ENCODE measurements at regions not wholly inside any gene's neighbourhood (a gene's known extent, or its start where the extent isn't known, plus 50 kb on each side); places are given as distances from the start of the nearest gene placed in this dataset.

DNA sequence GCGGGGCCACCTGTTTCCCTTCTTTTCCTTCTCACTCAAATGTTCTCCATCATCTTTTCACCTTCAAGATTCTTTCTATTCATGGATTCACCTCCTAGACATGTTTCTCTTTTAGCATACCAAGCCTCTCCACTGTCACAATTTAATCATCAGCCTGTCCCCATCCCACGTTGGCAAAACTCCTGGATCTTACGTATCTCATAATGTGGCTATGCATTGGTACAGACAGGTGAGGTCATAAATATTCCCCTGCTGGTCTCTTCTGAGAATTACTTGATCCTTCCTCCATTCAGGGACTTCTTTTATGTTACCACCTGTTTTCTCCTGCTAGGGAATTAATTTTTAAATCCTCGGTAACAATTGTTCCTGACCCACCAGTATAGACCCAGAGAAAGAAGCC lies 262.6 kb upstream of the NEBL start:
- TF ChIP-seq, protein P1, sequence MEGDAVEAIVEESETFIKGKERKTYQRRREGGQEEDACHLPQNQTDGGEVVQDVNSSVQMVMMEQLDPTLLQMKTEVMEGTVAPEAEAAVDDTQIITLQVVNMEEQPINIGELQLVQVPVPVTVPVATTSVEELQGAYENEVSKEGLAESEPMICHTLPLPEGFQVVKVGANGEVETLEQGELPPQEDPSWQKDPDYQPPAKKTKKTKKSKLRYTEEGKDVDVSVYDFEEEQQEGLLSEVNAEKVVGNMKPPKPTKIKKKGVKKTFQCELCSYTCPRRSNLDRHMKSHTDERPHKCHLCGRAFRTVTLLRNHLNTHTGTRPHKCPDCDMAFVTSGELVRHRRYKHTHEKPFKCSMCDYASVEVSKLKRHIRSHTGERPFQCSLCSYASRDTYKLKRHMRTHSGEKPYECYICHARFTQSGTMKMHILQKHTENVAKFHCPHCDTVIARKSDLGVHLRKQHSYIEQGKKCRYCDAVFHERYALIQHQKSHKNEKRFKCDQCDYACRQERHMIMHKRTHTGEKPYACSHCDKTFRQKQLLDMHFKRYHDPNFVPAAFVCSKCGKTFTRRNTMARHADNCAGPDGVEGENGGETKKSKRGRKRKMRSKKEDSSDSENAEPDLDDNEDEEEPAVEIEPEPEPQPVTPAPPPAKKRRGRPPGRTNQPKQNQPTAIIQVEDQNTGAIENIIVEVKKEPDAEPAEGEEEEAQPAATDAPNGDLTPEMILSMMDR (IDR thresholded peaks at IDR 0.05; ENCODE audit: control insufficient read depth, extremely low read depth, insufficient read depth): no peak
- no peak overlapping the region for H3K4me3 ChIP-seq (ENCODE audit: low read depth, low read length)
- no peak for DNase-seq (ENCODE audit: low read depth)

DNA sequence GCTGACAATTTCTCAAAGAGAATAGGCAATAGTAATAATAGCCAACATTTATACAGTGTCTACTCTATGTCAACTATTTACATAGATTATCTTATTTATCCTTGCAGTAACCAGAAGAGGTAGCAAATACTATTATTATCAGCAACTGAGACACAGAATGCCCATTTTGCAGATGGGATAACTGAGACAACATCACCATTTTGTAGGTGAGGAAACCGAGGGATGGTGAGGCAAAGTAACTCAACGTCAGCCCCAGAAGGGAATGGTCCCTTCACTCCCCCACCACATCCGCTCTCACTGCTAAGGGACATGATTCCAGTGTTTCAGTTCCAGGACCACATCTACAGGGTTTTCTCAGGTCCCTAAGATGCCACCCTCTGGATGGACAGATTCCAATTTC lies 261.2 kb upstream of the NEBL start:
- TF ChIP-seq, protein P1 (IDR thresholded peaks at IDR 0.05; ENCODE audit: control insufficient read depth, extremely low read depth, insufficient read depth): no peak
- H3K4me3 ChIP-seq (ENCODE audit: low read depth, low read length): no peak overlapping the region
- no peak for DNase-seq (ENCODE audit: low read depth)

DNA sequence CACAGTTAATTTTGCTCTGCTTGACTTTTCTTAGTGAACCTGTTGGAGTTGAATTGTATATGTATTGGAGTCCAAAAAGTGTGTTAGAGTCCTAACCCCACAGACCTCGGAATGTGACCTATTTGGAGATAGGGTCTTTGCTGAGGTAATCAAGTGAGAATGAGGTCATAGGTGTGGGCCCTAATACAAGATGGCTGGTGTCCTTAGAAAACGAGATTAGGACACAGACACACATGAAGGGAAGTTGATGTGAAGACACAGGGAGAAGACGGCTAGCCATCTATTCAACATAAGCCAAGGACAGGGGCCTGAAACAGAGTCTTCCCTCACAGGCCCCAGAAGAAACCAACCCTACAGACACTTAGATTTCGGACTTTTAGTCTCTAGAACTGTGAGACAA lies 260.6 kb upstream of the NEBL start:
- TF ChIP-seq, protein P1 (IDR thresholded peaks at IDR 0.05; ENCODE audit: control insufficient read depth, extremely low read depth, insufficient read depth): no peak
- no peak for DNase-seq (ENCODE audit: low read depth)

DNA sequence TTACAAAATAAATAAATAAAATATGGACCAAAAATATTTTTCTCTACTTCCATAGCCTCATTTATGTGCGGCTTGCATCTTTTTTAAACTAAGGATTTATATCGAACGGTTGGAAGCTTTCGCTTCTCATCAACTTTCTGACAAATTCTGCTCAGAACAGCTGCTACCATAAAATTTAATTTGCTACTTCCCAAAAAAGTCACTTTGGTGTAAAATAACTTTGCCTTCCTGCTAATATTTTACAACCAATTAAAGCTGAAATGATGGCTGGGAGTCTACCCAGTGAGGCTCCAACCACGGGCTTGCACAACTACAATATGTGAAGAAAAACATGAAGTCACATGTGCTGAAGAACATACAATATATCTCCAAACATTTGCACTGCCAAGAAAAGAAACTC lies 253.1 kb upstream of the NEBL start:
- TF ChIP-seq, protein P1 (IDR thresholded peaks at IDR 0.05; ENCODE audit: control insufficient read depth, extremely low read depth, insufficient read depth): no peak
- DNase-seq (ENCODE audit: low read depth): no peak
- H3K4me3 ChIP-seq (ENCODE audit: low read depth, low read length): no peak overlapping the region

More for the DNA sequence above, 260.6 kb upstream of the NEBL start:
- no peak overlapping the region for H3K4me3 ChIP-seq (ENCODE audit: low read depth, low read length)

DNA sequence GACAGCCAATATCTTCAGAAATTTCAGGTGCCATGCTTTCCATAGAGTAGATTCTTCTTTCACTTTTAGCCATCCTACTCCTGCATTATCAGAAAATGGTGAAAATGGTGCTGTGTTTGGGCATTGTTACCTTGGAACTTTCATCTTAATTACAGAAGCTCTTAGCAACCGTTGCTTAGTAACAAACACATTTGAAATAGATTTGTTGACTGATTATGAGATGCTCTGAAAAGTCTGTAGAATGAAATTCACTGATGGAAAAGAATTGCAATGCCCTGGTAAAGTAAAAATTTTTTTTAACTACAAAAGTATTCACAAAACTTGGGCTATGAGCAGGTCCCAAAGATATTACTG lies 249.3 kb upstream of the NEBL start:
- TF ChIP-seq, protein P1 (IDR thresholded peaks at IDR 0.05; ENCODE audit: control insufficient read depth, extremely low read depth, insufficient read depth): no peak
- no peak for DNase-seq (ENCODE audit: low read depth)
- no peak overlapping the region for H3K4me3 ChIP-seq (ENCODE audit: low read depth, low read length)

DNA sequence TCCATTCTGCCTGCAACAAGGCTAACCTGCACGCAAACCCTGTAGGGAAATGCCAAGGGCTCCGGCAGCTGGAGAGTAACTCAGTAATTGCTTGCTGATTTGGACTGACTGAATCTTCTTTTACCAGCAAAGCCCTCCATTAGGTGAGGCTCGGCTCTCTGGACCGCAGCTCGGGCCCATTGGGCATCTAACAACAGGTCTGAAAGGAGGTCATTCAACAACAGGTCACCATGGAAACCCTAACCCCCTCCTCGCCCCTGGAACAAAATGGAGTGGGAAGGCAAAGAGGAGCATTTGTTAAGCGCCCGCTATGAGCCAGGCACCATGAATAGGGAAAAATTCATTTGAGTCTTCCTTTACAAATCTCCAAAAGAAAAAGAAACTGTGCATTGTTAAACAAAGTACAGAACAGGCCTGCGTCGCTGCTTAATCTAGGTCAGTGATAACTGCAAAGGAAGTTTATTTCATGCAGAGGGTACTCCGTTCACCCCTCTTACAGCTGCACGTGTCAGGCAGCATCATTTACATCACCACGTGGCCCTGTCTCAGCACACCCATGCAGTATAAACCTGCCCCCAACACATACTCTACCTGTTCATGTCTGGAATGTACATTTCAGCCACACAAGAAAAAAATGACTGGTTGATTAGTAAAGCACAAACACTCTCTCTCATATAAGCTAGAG lies 248.8 kb upstream of the NEBL start:
- H3K4me3 ChIP-seq (ENCODE audit: low read depth, low read length): no peak overlapping the region
- TF ChIP-seq, protein P1 (IDR thresholded peaks at IDR 0.05; ENCODE audit: control insufficient read depth, extremely low read depth, insufficient read depth): no peak
- no peak for DNase-seq (ENCODE audit: low read depth)

DNA sequence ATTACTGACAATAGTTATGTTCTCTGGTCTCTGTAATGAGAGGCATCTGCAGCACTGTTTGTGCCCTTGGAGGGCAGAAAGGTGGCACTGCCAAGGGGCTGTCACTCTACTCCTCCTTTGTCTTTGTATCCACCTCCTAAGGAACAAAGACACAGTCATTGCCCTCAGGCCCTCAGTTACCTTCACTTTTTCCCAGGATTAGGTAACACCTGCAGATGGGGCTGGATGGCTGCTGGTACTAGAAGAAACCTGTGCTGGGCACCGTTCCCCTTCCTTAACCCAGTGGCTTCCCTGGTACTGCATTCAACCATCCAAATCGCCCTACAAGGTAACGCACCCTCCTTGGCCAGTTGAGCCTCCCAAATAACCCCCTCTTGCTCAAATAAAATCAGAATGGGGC lies 246.9 kb upstream of the NEBL start:
- no peak overlapping the region for H3K4me3 ChIP-seq (ENCODE audit: low read depth, low read length)
- no peak for DNase-seq (ENCODE audit: low read depth)

More for the DNA sequence above, 246.9 kb upstream of the NEBL start:
- TF ChIP-seq, protein P1 (IDR thresholded peaks at IDR 0.05; ENCODE audit: control insufficient read depth, extremely low read depth, insufficient read depth): no peak
